ENCODE measurements at regions not wholly inside any gene's neighbourhood (a gene's known extent, or its start where the extent isn't known, plus 50 kb on each side); places are given as distances from the start of the nearest gene placed in this dataset.

DNA sequence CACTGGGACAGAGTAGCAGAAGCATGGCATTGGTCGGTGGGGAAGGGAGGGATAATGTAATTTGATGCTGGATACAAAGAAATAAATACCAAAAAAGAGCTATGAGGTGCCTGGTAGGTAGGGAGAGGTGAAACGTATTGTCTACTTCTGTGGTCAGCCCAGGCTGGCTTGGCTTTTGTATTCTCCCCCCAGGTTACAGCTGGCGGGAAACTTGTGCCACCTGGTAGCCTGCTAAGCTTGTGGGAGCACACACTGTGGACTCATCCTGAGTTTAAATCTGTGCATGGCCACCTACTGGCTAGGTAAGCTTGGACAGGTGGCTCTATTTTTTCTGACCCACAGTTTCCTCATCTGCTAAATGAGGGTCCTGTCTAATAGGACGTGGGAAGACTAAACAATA is 165.2 kb upstream of the E2F8 start:
- Histone ChIP-seq H2AFZ (ENCODE audit: low read length) (no peak overlapping the region), H4K8ac (ENCODE audit: extremely low read depth, insufficient read depth, low read length) (no peak overlapping the region), H4K91ac (replicated peaks; ENCODE audit: insufficient read length, low read length) (no peak overlapping the region), H3K4me3 (ENCODE audit: extremely low read depth in 1 of 4, insufficient read depth in 2 of 4, low read depth in 3 of 4, low read length in 4 of 4) (no peak overlapping the region), H2BK15ac (ENCODE audit: low read length) (no peak overlapping the region), H3K18ac (ENCODE audit: extremely low read depth, low read length) (no peak overlapping the region), H3K36me3 (ENCODE audit: control insufficient read depth in 2 of 4, insufficient read depth in 4 of 4, low read length in 3 of 4) (no peaks in the 10 kb centered on the region), H4K5ac (ENCODE audit: insufficient read length, low read depth, low read length) (no peak overlapping the region), H3K9ac (replicated peaks in 1 of 4; ENCODE audit: extremely low read depth in 1 of 4, low read depth in 3 of 4, low read length in 3 of 4) (no peak overlapping the region), H3K9me3 (ENCODE audit: insufficient read depth in 2 of 2, low read depth in 1 of 2, low read length in 1 of 2) (no peaks in the 10 kb centered on the region), H3K14ac (ENCODE audit: insufficient read length) (no peak overlapping the region), H3K4me1 (replicated peaks in 1 of 4; ENCODE audit: control insufficient read depth in 3 of 4, insufficient read depth in 4 of 4, low read length in 3 of 4) (no peaks in the 10 kb centered on the region), H3K23ac (ENCODE audit: insufficient read length) (no peak overlapping the region), H2BK120ac (replicated peaks; ENCODE audit: low read depth, low read length) (no peak overlapping the region), H4K20me1 (replicated peaks in 1 of 2; ENCODE audit: control insufficient read depth in 1 of 2, insufficient read depth in 2 of 2, low read length in 2 of 2) (no peaks in the 10 kb centered on the region), H3K27ac (ENCODE audit: low read depth, low read length) (no peak overlapping the region), H2AK5ac (ENCODE audit: low read depth, low read length) (no peak overlapping the region), H2BK5ac (ENCODE audit: low read depth, low read length) (no peak overlapping the region), H3K4ac (replicated peaks; ENCODE audit: insufficient read length, low read depth, low read length) (no peak overlapping the region), H2BK20ac (ENCODE audit: low read length) (no peak overlapping the region), H3K4me2 (ENCODE audit: insufficient read depth in 1 of 2, low read depth in 2 of 2, low read length in 2 of 2) (no peak overlapping the region), H3K79me2 (ENCODE audit: control insufficient read depth in 1 of 2, insufficient read depth in 2 of 2, low read length in 2 of 2) (no peaks in the 10 kb centered on the region), H3K27me3 (replicated peaks in 1 of 4; ENCODE audit: control insufficient read depth in 3 of 4, extremely low read depth in 1 of 4, insufficient read depth in 3 of 4, low read length in 3 of 4) (no peaks in the 10 kb centered on the region), H3K23me2 (ENCODE audit: low read depth, low read length) (no peaks in the 10 kb centered on the region), H3K79me1 (ENCODE audit: low read depth, low read length) (no peaks in the 10 kb centered on the region), H3K56ac (replicated peaks; ENCODE audit: insufficient read length, low read depth, low read length) (no peak overlapping the region), H2BK12ac (ENCODE audit: low read depth, low read length) (no peak overlapping the region)
- no peak for DNase-seq (ENCODE audit: low read depth in 1 of 2, low spot score in 2 of 2)
- ChIA-PET CTCF (ENCODE audit: partially characterized antibody) (interaction anchor here (1.2 kb wide), 1 partner anchor 144 kb away, joined by 3 read pairs; no protein-coding TSS in a partner anchor), POLR2A (ENCODE audit: partially characterized antibody) (interaction anchor here (0.8 kb wide), 1 partner anchor 60 kb away, joined by 3 read pairs; no protein-coding TSS in a partner anchor)
- 80% methylated on average over 4 of the region's 4 CpGs; no CpG with 5 or more reads in 1 of the 2 experiments for WGBS, 2 experiments (ENCODE audit: extremely low coverage in 1 of 2, insufficient coverage in 1 of 2, insufficient read length in 1 of 2, insufficient replicate concordance in 2 of 2, low coverage in 1 of 2, low lambda C conversion rate in 2 of 2, missing lambda C conversion rate in 1 of 2)
- no peak for FAIRE-seq
- TF ChIP-seq SP1 (IDR thresholded peaks at IDR 0.05; ENCODE audit: low read depth, low read length), result no peak
